Neutrophil (primary cell): ENCODE measurements at regions not wholly inside any gene's neighbourhood (a gene's known extent, or its start where the extent isn't known, plus 50 kb on each side); places are given as distances from the start of the nearest gene placed in this dataset.

ENCODE experiments used
- H3K27ac ChIP-seq: fragments of 200-600 bp; sonication (generic); 2 replicates; pipeline ENCODE4 v1.5.1; 2016; ENCODE audit warnings: mild to moderate bottlenecking, moderate library complexity
- H3K27me3 ChIP-seq: fragments of 200-600 bp; sonication (generic); 2 replicates; pipeline ENCODE4 v1.6.0; 2016; ENCODE audit warnings: mild to moderate bottlenecking
- H3K36me3 ChIP-seq: fragments of 200-600 bp; sonication (generic); 2 replicates; pipeline ENCODE4 v1.5.1; 2017
- H3K4me1 ChIP-seq, 2 experiments: fragments of 200-600 bp in 1 of 2; sonication (generic) in 1 of 2; 1 replicate in 1 of 2; 2 replicates in 1 of 2; pipeline versions ENCODE4 v1.5.1 to v1.6.1; 2013 to 2016; ENCODE audit warnings: low read depth in 1 of 2, low read length in 1 of 2, mild to moderate bottlenecking in 1 of 2, moderate library complexity in 1 of 2; ENCODE audit not compliant: control insufficient read depth in 1 of 2, insufficient read depth in 1 of 2
- H3K4me3 ChIP-seq, 2 experiments: fragments of 200-600 bp in 1 of 2; sonication (generic) in 1 of 2; 1 replicate in 1 of 2; 2 replicates in 1 of 2; pipeline ENCODE4 v1.5.1; 2013 to 2016; ENCODE audit warnings: low read depth in 1 of 2, low read length in 1 of 2, mild to moderate bottlenecking in 1 of 2, moderate library complexity in 1 of 2
- H3K9me3 ChIP-seq: fragments of 200-600 bp; sonication (generic); 2 replicates; pipeline ENCODE4 v1.5.1; 2016
- TF ChIP-seq, protein P1 (sequence below): fragments of 200-600 bp; sonication (generic); IDR thresholded peaks from 2 replicates; pipeline ENCODE4 v1.5.1; 2016; ENCODE audit warnings: antibody characterized with exemption

DNA sequence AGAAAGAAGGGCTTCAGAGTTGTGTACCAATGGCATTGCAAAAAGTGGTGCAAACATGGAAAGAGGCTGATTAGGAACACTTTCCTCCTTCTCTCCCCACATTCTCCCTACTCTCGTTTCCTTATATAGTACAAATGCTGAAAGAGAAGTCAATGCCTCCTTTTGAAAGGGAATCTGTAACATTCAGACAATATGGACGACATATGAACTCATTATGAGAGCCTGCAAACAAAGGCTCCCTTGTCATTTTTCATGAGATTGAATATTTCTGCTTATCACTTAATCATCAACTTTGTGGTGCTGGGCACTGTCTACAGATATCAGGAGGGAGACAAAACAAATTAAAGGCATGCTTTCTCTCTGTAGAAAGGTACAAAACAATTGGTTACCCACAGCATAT lies 437.1 kb upstream of the PHF14 start:
- H3K4me3 ChIP-seq: no peak overlapping the region
- no peaks in the 10 kb centered on the region for H3K27me3 ChIP-seq
- TF ChIP-seq, protein P1, sequence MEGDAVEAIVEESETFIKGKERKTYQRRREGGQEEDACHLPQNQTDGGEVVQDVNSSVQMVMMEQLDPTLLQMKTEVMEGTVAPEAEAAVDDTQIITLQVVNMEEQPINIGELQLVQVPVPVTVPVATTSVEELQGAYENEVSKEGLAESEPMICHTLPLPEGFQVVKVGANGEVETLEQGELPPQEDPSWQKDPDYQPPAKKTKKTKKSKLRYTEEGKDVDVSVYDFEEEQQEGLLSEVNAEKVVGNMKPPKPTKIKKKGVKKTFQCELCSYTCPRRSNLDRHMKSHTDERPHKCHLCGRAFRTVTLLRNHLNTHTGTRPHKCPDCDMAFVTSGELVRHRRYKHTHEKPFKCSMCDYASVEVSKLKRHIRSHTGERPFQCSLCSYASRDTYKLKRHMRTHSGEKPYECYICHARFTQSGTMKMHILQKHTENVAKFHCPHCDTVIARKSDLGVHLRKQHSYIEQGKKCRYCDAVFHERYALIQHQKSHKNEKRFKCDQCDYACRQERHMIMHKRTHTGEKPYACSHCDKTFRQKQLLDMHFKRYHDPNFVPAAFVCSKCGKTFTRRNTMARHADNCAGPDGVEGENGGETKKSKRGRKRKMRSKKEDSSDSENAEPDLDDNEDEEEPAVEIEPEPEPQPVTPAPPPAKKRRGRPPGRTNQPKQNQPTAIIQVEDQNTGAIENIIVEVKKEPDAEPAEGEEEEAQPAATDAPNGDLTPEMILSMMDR: no peak
- H3K4me1 ChIP-seq: no peaks in the 10 kb centered on the region
- H3K36me3 ChIP-seq: no peaks in the 10 kb centered on the region
- H3K9me3 ChIP-seq: no peaks in the 10 kb centered on the region
- no peak overlapping the region for H3K27ac ChIP-seq

DNA sequence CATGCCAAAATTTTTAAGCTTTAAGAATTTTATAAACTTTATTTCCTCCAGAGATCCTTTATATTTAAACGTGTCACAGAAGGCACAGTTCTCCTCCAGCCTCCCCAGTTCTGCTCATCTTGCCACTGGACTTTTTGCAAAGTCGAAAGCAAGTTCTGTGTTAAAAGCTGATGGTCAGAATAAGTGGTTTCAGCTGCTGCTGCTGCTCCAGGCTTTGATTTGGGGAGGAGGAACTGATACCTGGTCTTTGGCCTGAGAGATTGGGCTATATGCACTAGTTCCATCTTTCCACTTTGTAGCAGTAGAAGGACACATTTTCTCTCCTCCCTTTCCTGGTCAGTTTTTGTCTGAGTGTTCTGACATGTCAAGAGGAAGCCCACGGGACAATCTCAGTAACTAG lies 435.9 kb upstream of the PHF14 start:
- TF ChIP-seq, protein P1: no peak
- Histone ChIP-seq H3K36me3 (no peaks in the 10 kb centered on the region), H3K4me3 (no peak overlapping the region), H3K4me1 (no peaks in the 10 kb centered on the region), H3K27me3 (no peaks in the 10 kb centered on the region), H3K27ac (no peak overlapping the region), H3K9me3 (no peaks in the 10 kb centered on the region)

DNA sequence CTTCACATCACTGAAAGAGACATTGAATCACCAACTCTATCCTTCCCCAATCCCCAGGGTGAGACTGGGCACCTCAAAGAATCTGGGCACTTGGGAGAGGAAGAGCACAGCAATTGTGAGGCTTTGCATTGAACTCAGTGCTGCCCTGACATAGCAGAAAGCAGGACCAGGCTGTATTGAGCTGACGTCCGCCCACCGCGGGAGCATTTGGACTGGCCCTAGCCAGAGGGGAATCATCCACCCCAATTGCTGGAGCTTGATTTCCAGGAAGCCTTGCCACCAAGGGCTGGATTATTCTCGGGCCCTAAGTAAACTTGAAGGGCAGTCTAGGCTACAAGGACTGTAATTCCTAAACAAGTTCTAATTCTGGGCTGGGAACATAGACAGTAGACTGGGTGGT lies 416.3 kb upstream of the PHF14 start:
- Histone ChIP-seq H3K4me3 (no peak overlapping the region), H3K27ac (no peak overlapping the region), H3K9me3 (no peaks in the 10 kb centered on the region), H3K27me3 (no peaks in the 10 kb centered on the region), H3K36me3 (no peaks in the 10 kb centered on the region), H3K4me1 (no peaks in the 10 kb centered on the region)
- TF ChIP-seq, protein P1: no peak

DNA sequence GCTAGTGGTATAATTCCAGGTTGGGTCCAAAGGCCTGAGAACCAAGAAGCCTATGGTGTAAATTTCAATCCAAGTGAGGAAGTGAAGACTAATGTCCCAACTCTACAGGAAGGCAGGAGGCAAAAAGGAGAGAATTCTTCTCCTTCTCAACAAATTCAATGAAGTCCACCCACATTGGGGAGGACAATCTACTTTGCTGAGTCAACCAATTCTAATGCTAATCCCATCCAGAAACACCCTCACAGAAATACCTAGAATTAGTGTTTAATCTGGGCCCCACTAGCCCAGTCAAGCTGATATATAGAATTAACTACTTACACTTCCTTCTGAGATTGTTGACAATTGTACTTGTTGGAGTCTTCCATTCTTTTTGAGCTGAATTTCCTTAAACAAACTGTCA lies 413.2 kb upstream of the PHF14 start:
- Histone ChIP-seq H3K27me3 (no peaks in the 10 kb centered on the region), H3K36me3 (no peaks in the 10 kb centered on the region), H3K4me1 (no peaks in the 10 kb centered on the region), H3K9me3 (no peaks in the 10 kb centered on the region), H3K4me3 (no peak overlapping the region), H3K27ac (no peak overlapping the region)
- TF ChIP-seq, protein P1: no peak

DNA sequence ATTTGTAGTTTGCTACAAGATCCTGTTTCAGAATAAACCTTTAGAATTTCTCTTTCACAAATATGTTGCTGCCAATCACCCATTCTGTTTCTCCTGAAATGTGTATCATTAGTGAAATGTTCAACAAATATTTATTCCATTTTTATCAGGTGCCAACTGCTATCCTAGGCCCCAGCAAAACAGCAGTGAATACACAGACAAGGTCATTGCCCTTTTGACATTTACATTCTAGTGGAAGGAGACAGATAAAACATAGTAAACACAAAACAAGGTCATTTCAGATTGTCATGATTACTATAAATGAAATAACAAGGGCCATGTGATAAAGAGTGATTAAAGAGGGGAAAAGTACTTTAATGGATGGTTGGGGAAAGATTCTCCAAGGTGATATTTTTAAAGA lies 404.8 kb upstream of the PHF14 start:
- Histone ChIP-seq H3K27ac (no peak overlapping the region), H3K4me3 (no peak overlapping the region), H3K27me3 (no peaks in the 10 kb centered on the region), H3K36me3 (no peaks in the 10 kb centered on the region), H3K4me1 (no peaks in the 10 kb centered on the region), H3K9me3 (no peaks in the 10 kb centered on the region)
- TF ChIP-seq, protein P1: no peak

DNA sequence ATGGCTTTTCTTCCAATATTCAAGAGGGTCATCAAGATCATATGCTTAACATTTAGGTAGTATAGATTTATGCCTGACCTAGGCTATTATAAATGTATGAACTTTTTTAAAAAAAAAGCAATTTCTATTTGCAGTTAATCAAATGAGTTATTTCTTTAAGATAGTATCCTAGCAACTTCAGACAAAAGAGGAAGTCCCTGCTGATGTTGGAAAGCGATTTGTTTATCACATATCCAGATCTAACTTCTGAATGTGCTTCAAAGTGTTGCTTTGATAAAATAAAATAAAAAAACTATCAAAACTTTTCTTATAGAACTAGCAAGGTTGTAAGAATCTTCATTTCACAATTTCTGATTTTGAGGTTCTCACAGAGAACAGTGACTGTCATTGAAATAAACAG lies 401.9 kb upstream of the PHF14 start:
- Histone ChIP-seq H3K27me3 (no peaks in the 10 kb centered on the region), H3K4me1 (no peaks in the 10 kb centered on the region), H3K27ac (no peak overlapping the region), H3K36me3 (no peaks in the 10 kb centered on the region), H3K9me3 (no peaks in the 10 kb centered on the region), H3K4me3 (no peak overlapping the region)
- TF ChIP-seq, protein P1: no peak
